Activated CD8-positive, alpha-beta T cell treated with anti-CD3 and anti-CD28 coated beads for 36 hours (primary cell): ENCODE measurements at regions not wholly inside any gene's neighbourhood (a gene's known extent, or its start where the extent isn't known, plus 50 kb on each side); places are given as distances from the start of the nearest gene placed in this dataset.

Experiments used
- ATAC-seq: fragments of 200-7000 bp; cut with Tn5 transposase; one replicate; pipeline ENCODE4 v1.10.0; 2021; ENCODE audit warnings: mild to moderate bottlenecking, moderate library complexity
- CTCF ChIA-PET: fragments of 350-600 bp; sonication (Branson Sonifier 250); formaldehyde crosslinking; loops from one replicate; lab custom pipeline; 2021; ENCODE audit warnings: antibody characterized with exemption; lab: Charles Lee
- POLR2A ChIA-PET: fragments of 350-600 bp; sonication (Branson Sonifier 250); formaldehyde crosslinking; loops from one replicate; lab custom pipeline; 2021; ENCODE audit warnings: antibody characterized with exemption; lab: Charles Lee
- DNase-seq: peaks from one replicate; pipeline ENCODE4 v3.0.0-alpha.2; 2020
- H3K27ac Mint-ChIP-seq: one replicate; pipeline ENCODE4 v1.8.0; 2021; ENCODE audit warnings: mild to moderate bottlenecking, mixed read lengths
- H3K27me3 Mint-ChIP-seq: one replicate; pipeline ENCODE4 v1.8.0; 2021; ENCODE audit warnings: mixed read lengths
- H3K36me3 Mint-ChIP-seq: one replicate; pipeline ENCODE4 v1.8.0; 2021; ENCODE audit warnings: low read depth, mixed read lengths
- H3K4me1 Mint-ChIP-seq: one replicate; pipeline ENCODE4 v1.8.0; 2021; ENCODE audit warnings: low read depth, mixed read lengths
- H3K4me3 Mint-ChIP-seq: one replicate; pipeline ENCODE4 v1.8.0; 2021; ENCODE audit warnings: mild to moderate bottlenecking, moderate library complexity, mixed read lengths
- H3K9me3 Mint-ChIP-seq: one replicate; pipeline ENCODE4 v1.8.0; 2021; ENCODE audit warnings: mixed read lengths
- CTCF ChIP-seq: fragments of 200-600 bp; IDR thresholded peaks from one replicate; pipeline ENCODE4 v1.8.0; 2022; ENCODE audit warnings: antibody characterized with exemption, mild to moderate bottlenecking
- intact Hi-C: fragments of 100-400 bp; cut with micrococcal nuclease; formaldehyde crosslinking; loops from one replicate; pipeline ENCODE4 v1.10.0; 2022

GRCh38 chr15:47870956-47871625, 153.8 kb downstream of the SEMA6D start:
- no peaks in the 10 kb centered on the region for H3K4me1 Mint-ChIP-seq
- no peak for DNase-seq
- intact Hi-C loops, result no loop called here
- H3K27me3 Mint-ChIP-seq, result peaks cover 3% of the 10 kb centered on the region
- ATAC-seq, result no peak
- no peaks in the 10 kb centered on the region for H3K36me3 Mint-ChIP-seq
- no peak overlapping the region for H3K4me3 Mint-ChIP-seq
- no peak overlapping the region for H3K27ac Mint-ChIP-seq
- peaks cover 2% of the 10 kb centered on the region for H3K9me3 Mint-ChIP-seq
- TF ChIP-seq CTCF, result no peak
- ChIA-PET CTCF (interaction anchor here (1.2 kb wide), 1 partner anchor 1559 kb away, joined by 3 read pairs; no protein-coding TSS in a partner anchor), POLR2A (interaction anchor here (0.6 kb wide), 1 partner anchor 248 kb away, joined by 3 read pairs; no protein-coding TSS in a partner anchor)

- ATAC-seq, result no peak
- H3K4me3 Mint-ChIP-seq, result no peak overlapping the region
- peaks cover 2% of the 10 kb centered on the region for H3K9me3 Mint-ChIP-seq
- intact Hi-C loops, result no loop called here
- H3K36me3 Mint-ChIP-seq, result no peaks in the 10 kb centered on the region
- peaks cover 3% of the 10 kb centered on the region for H3K27me3 Mint-ChIP-seq
- H3K4me1 Mint-ChIP-seq, result no peaks in the 10 kb centered on the region
- no peak for TF ChIP-seq CTCF
- ChIA-PET POLR2A (no interaction called here), CTCF (interaction anchor here (1.2 kb wide), 1 partner anchor 1560 kb away, joined by 3 read pairs; no protein-coding TSS in a partner anchor)
- DNase-seq, result no peak
- no peak overlapping the region for H3K27ac Mint-ChIP-seq
Observed at GRCh38 chr15:47872208-47872607, 154.9 kb downstream of the SEMA6D start.

GRCh38 chr15:47872869-47873432, 155.6 kb downstream of the SEMA6D start:
- Mint-ChIP-seq H3K4me1 (no peaks in the 10 kb centered on the region), H3K27ac (no peak overlapping the region), H3K27me3 (peaks cover 3% of the 10 kb centered on the region), H3K9me3 (peaks cover 2% of the 10 kb centered on the region), H3K4me3 (no peak overlapping the region), H3K36me3 (no peaks in the 10 kb centered on the region)
- CTCF ChIA-PET, result no interaction called here
- ATAC-seq (no peak), DNase-seq (no peak)
- POLR2A ChIA-PET, result no interaction called here
- intact Hi-C loops, result no loop called here
- TF ChIP-seq CTCF, result no peak

- ATAC-seq, result no peak
- Mint-ChIP-seq H3K27ac (no peak overlapping the region), H3K9me3 (no peaks in the 10 kb centered on the region), H3K27me3 (no peaks in the 10 kb centered on the region), H3K4me1 (no peaks in the 10 kb centered on the region), H3K36me3 (no peaks in the 10 kb centered on the region), H3K4me3 (no peak overlapping the region)
- TF ChIP-seq CTCF, result no peak
- intact Hi-C loops, result no loop called here
- ChIA-PET CTCF (no interaction called here), POLR2A (no interaction called here)
- no peak for DNase-seq
Observed at GRCh38 chr15:47876986-47877385, 159.7 kb downstream of the SEMA6D start.

- intact Hi-C loops, result no loop called here
- CTCF ChIA-PET, result no interaction called here
Observed at GRCh38 chr15:47877836-47878235, 160.5 kb downstream of the SEMA6D start.

More at GRCh38 chr15:47877836-47878235, 160.5 kb downstream of the SEMA6D start:
- no peak for TF ChIP-seq CTCF
- Mint-ChIP-seq H3K9me3 (no peaks in the 10 kb centered on the region), H3K36me3 (no peaks in the 10 kb centered on the region), H3K27me3 (no peaks in the 10 kb centered on the region), H3K4me1 (no peaks in the 10 kb centered on the region), H3K27ac (no peak overlapping the region), H3K4me3 (no peak overlapping the region)
- POLR2A ChIA-PET, result no interaction called here
- no peak for ATAC-seq
- DNase-seq, result no peak
